Osteoblast (primary cell): ENCODE measurements at regions not wholly inside any gene's neighbourhood (a gene's known extent, or its start where the extent isn't known, plus 50 kb on each side); places are given as distances from the start of the nearest gene placed in this dataset.

ENCODE experiments used
- DNase-seq: peaks from one replicate; pipeline ENCODE4 v3.0.0; 2011; ENCODE audit warnings: low spot score, mixed read lengths; ENCODE audit not compliant: insufficient read length; ENCODE audit errors: missing footprints
- H2AFZ ChIP-seq: 2 replicates; pipeline ENCODE4 v1.6.0; 2011; ENCODE audit warnings: mild to moderate bottlenecking, low read length
- H3K27ac ChIP-seq: 2 replicates; pipeline ENCODE4 v1.5.1; 2011; ENCODE audit warnings: mild to moderate bottlenecking, low read depth, low read length, moderate library complexity
- H3K27me3 ChIP-seq: 2 replicates; pipeline ENCODE4 v1.6.0; 2012; ENCODE audit warnings: mild to moderate bottlenecking, control low read depth, inconsistent platforms, low read length, moderate library complexity; ENCODE audit not compliant: insufficient read depth
- H3K36me3 ChIP-seq: 2 replicates; pipeline ENCODE4 v1.5.1; 2011; ENCODE audit warnings: mild to moderate bottlenecking, low read length, control low read depth, moderate library complexity; ENCODE audit not compliant: insufficient read depth
- H3K4me1 ChIP-seq: 2 replicates; pipeline ENCODE4 v1.5.1; 2011; ENCODE audit warnings: mild to moderate bottlenecking, low read length, control low read depth, moderate library complexity; ENCODE audit not compliant: insufficient read depth
- H3K4me2 ChIP-seq: 2 replicates; pipeline ENCODE4 v1.6.0; 2011; ENCODE audit warnings: mild to moderate bottlenecking, low read length; ENCODE audit not compliant: insufficient read depth
- H3K4me3 ChIP-seq: fragments of 200-600 bp; sonication (generic); 3 replicates; pipeline ENCODE4 v1.5.1; 2012; ENCODE audit warnings: mild to moderate bottlenecking, low read length, inconsistent platforms; ENCODE audit not compliant: insufficient read depth
- H3K79me2 ChIP-seq: 2 replicates; pipeline ENCODE4 v1.6.0; 2012; ENCODE audit warnings: mild to moderate bottlenecking, low read length, control low read depth, inconsistent platforms; ENCODE audit not compliant: insufficient read depth
- H3K9me3 ChIP-seq: 2 replicates; pipeline ENCODE4 v1.5.1; 2011; ENCODE audit warnings: low read depth, low read length, control low read depth
- H4K20me1 ChIP-seq: 2 replicates; pipeline ENCODE4 v1.6.0; 2012; ENCODE audit warnings: mild to moderate bottlenecking, low read length, control low read depth; ENCODE audit not compliant: insufficient read depth
- TF ChIP-seq, protein P1 (sequence below): IDR thresholded peaks from 2 replicates; pipeline ENCODE4 v1.5.1; 2011; ENCODE audit warnings: mild to moderate bottlenecking, low read depth, low read length, moderate library complexity; ENCODE audit errors: extremely low read depth

DNA sequence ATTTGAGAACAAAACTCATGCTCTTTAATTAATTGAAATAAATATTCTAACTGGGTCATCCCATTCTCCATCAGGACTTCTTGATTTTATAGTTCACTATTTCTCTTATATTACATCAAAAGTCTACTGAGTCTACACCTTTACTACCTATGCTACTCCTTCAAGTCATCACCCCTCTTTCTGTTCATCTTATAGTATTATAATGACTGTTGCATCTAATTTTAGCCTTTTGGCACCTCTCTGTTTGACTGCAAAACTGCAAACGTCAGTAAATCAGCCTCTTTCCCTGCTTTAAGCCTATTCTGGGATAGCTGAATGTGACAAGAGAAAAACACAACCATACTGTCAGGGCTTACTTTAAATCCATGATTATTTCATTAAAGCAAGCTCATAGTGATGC is 639.1 kb downstream of the GABRG1 start:
- no peak for DNase-seq

DNA sequence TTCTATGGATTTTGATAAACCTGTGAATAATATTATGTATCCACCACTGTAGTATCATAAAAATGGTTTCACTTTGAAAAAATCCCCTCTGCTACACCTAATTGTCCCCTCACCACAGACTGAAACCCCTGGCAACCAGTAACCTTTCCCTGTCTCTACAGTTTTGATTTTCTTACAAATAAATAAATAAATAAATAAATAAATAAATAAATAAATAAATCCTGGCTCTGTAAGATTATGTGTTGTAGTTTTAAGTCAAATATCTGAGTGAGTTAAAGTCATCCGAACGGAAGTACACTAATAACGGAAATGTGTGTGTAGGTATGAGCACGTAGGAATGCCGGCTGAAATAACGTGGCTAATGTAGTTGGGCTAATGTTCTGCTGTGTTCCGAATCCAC is 641.5 kb downstream of the GABRG1 start:
- no peaks in the 10 kb centered on the region for H4K20me1 ChIP-seq
- no peak overlapping the region for H3K4me3 ChIP-seq
- no peaks in the 10 kb centered on the region for H3K4me1 ChIP-seq
- no peak for DNase-seq
- H3K36me3 ChIP-seq, result no peaks in the 10 kb centered on the region
- TF ChIP-seq, protein P1, sequence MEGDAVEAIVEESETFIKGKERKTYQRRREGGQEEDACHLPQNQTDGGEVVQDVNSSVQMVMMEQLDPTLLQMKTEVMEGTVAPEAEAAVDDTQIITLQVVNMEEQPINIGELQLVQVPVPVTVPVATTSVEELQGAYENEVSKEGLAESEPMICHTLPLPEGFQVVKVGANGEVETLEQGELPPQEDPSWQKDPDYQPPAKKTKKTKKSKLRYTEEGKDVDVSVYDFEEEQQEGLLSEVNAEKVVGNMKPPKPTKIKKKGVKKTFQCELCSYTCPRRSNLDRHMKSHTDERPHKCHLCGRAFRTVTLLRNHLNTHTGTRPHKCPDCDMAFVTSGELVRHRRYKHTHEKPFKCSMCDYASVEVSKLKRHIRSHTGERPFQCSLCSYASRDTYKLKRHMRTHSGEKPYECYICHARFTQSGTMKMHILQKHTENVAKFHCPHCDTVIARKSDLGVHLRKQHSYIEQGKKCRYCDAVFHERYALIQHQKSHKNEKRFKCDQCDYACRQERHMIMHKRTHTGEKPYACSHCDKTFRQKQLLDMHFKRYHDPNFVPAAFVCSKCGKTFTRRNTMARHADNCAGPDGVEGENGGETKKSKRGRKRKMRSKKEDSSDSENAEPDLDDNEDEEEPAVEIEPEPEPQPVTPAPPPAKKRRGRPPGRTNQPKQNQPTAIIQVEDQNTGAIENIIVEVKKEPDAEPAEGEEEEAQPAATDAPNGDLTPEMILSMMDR, result no peak
- no peaks in the 10 kb centered on the region for H3K27me3 ChIP-seq
- H3K9me3 ChIP-seq, result no peaks in the 10 kb centered on the region
- H3K27ac ChIP-seq, result no peak overlapping the region
- no peaks in the 10 kb centered on the region for H3K79me2 ChIP-seq
- H2AFZ ChIP-seq, result no peak overlapping the region
- H3K4me2 ChIP-seq, result no peak overlapping the region

More for the DNA sequence above, 639.1 kb downstream of the GABRG1 start:
- TF ChIP-seq, protein P1, result no peak
- H3K36me3 ChIP-seq, result no peaks in the 10 kb centered on the region
- H3K4me3 ChIP-seq, result no peak overlapping the region
- H4K20me1 ChIP-seq, result no peaks in the 10 kb centered on the region
- H3K27ac ChIP-seq, result no peak overlapping the region
- H3K9me3 ChIP-seq, result no peaks in the 10 kb centered on the region
- no peaks in the 10 kb centered on the region for H3K4me1 ChIP-seq
- H3K79me2 ChIP-seq, result no peaks in the 10 kb centered on the region
- no peak overlapping the region for H3K4me2 ChIP-seq
- H3K27me3 ChIP-seq, result no peaks in the 10 kb centered on the region
- no peak overlapping the region for H2AFZ ChIP-seq

DNA sequence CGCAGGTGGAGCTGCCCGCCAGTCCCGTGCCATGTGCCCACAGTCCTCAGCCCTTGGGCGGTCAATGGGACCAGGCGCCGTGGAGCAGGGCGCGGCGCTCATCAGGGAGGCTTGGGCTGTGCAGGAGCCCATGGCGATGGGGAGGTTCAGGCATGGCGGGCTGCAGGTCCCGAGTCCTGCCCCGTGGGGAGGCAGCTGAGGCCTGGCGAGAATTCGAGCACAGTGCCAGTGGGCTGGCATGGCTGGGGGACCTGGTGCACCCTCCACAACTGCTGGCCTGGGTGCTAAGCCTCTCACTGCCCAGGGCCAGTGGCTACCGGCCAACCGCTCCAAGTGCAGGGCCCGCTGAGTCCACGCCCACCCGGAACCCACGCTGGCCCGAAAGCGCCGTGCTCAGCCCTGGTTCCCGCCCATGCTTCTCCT is 646.5 kb downstream of the GABRG1 start:
- Histone ChIP-seq H3K9me3 (peaks cover 3% of the 10 kb centered on the region), H4K20me1 (no peaks in the 10 kb centered on the region), H3K4me1 (no peaks in the 10 kb centered on the region), H3K79me2 (no peaks in the 10 kb centered on the region), H3K4me2 (no peak overlapping the region), H2AFZ (no peak overlapping the region), H3K36me3 (no peaks in the 10 kb centered on the region), H3K27ac (no peak overlapping the region), H3K27me3 (no peaks in the 10 kb centered on the region), H3K4me3 (no peak overlapping the region)
- no peak for DNase-seq
- TF ChIP-seq, protein P1, result no peak

DNA sequence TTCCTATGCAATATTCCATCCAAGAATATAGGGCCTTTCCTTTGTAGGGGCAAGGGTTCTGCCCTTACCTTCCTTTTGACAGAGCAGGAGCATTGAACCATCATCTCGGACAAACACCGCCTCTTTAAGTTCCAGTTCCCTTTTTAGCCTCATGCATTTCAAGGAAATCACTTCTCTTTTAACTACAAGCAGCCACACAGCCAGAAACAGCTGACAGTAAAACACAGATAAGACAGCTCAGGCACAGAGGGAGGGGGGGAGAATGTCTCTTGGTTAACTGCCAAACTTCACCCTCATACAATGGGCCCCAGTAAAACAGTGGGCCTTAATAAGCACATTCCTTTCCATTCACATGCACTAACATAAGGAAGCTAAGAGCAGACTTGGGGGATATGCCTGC is 648.3 kb downstream of the GABRG1 start:
- Histone ChIP-seq H3K36me3 (no peaks in the 10 kb centered on the region), H2AFZ (no peak overlapping the region), H3K4me3 (no peak overlapping the region), H3K79me2 (no peaks in the 10 kb centered on the region), H3K4me2 (no peak overlapping the region), H3K27me3 (no peaks in the 10 kb centered on the region), H4K20me1 (no peaks in the 10 kb centered on the region), H3K4me1 (no peaks in the 10 kb centered on the region), H3K27ac (no peak overlapping the region), H3K9me3 (peaks cover 10% of the 10 kb centered on the region)
- no peak for DNase-seq
- TF ChIP-seq, protein P1, result no peak
